Thyroid gland (tissue), 4 donors: ENCODE measurements at regions not wholly inside any gene's neighbourhood (a gene's known extent, or its start where the extent isn't known, plus 50 kb on each side); places are given as distances from the start of the nearest gene placed in this dataset.

Experiments
- CTCF ChIP-seq, 6 experiments: fragments of 200-600 bp in 3 of 6; fragments of 450-650 bp in 3 of 6; sonication (generic) in 3 of 6; IDR thresholded peaks; one replicate each; pipeline ENCODE4 v1.5.1; 2016 to 2019; ENCODE audit warnings: antibody characterized with exemption in 6 of 6, mild to moderate bottlenecking in 2 of 6, inconsistent platforms in 1 of 6, moderate library complexity in 1 of 6
- POLR2A ChIP-seq, 2 donors: fragments of 450-650 bp; IDR thresholded peaks; one replicate each; pipeline ENCODE4 v1.6.1; 2017; ENCODE audit warnings: antibody characterized with exemption in 2 of 2, mild to moderate bottlenecking in 2 of 2, moderate library complexity in 1 of 2

- TF ChIP-seq CTCF (IDR thresholded peaks at IDR 0.05) (no peak), POLR2A (IDR thresholded peaks at IDR 0.05) (no peak)
Measured at GRCh38 chr6:113662688-113663333, 194.3 kb upstream of the MARCKS start.
